ENCODE measurements at regions not wholly inside any gene's neighbourhood (a gene's known extent, or its start where the extent isn't known, plus 50 kb on each side); places are given as distances from the start of the nearest gene placed in this dataset.

- H2BK5ac ChIP-seq (ENCODE audit: low read depth, low read length, poor library complexity, severe bottlenecking) = no peak overlapping the region
- H3K9me3 ChIP-seq (ENCODE audit: control insufficient read depth, low read length) = no peaks in the 10 kb centered on the region
- H3K23ac ChIP-seq (ENCODE audit: low read length in 2 of 2) = no peak overlapping the region
- H2BK12ac ChIP-seq (ENCODE audit: low read length in 2 of 2) = no peak overlapping the region
- peaks cover 0 to 5% of the 10 kb centered on the region in 2 experiments for H3K27me3 ChIP-seq (ENCODE audit: control insufficient read depth in 1 of 2, insufficient read depth in 1 of 2, low read length in 2 of 2)
- 53% methylated on average over 4 of the region's 7 CpGs for WGBS
- no peaks in the 10 kb centered on the region for H3K36me3 ChIP-seq (ENCODE audit: control insufficient read depth in 1 of 2, insufficient read depth in 2 of 2, low read depth in 1 of 2, low read length in 2 of 2)
- no peak overlapping the region for H3K18ac ChIP-seq (ENCODE audit: low read depth in 1 of 2, low read length in 2 of 2)
- H4K91ac ChIP-seq (ENCODE audit: low read length) = no peak overlapping the region
- no peak overlapping the region for H2BK15ac ChIP-seq (ENCODE audit: low read depth, poor library complexity, severe bottlenecking)
- H3K27ac ChIP-seq (ENCODE audit: low read length, poor library complexity, severe bottlenecking) = no peak overlapping the region
- no peak overlapping the region for H3K14ac ChIP-seq (ENCODE audit: low read length in 2 of 2)
- no peak overlapping the region for H3K4me2 ChIP-seq (ENCODE audit: low read length, poor library complexity, severe bottlenecking)
- DNase-seq = no peak
- H3K4ac ChIP-seq (ENCODE audit: low read depth in 1 of 2, low read length in 2 of 2) = no peak overlapping the region
- no peak overlapping the region for H3K9ac ChIP-seq (ENCODE audit: low read length)
- H3K79me1 ChIP-seq (replicated peaks; ENCODE audit: low read length, poor library complexity, severe bottlenecking) = no peaks in the 10 kb centered on the region
- no peak overlapping the region for H4K8ac ChIP-seq (ENCODE audit: low read length)
- no peak overlapping the region for H2BK120ac ChIP-seq (ENCODE audit: low read depth, low read length)
- H2AK5ac ChIP-seq (ENCODE audit: low read length, severe bottlenecking) = no peak overlapping the region
- H3K4me3 ChIP-seq (ENCODE audit: insufficient read depth in 1 of 2, low read depth in 1 of 2, low read length in 2 of 2) = no peak overlapping the region
- H3K4me1 ChIP-seq (ENCODE audit: control insufficient read depth, insufficient read depth, low read depth, low read length) = no peaks in the 10 kb centered on the region
- H2AFZ ChIP-seq (ENCODE audit: low read depth, low read length) = no peak overlapping the region
Observed at GRCh38 chr17:12342609-12343435, 322.1 kb downstream of the MAP2K4 start.

GRCh38 chr17:12348476-12348875, 317.2 kb upstream of the MYOCD start:
- Histone ChIP-seq H3K9me3 (ENCODE audit: control insufficient read depth, low read length) (peaks cover 9% of the 10 kb centered on the region), H3K4me2 (ENCODE audit: low read length, poor library complexity, severe bottlenecking) (no peak overlapping the region), H3K9ac (ENCODE audit: low read length) (no peak overlapping the region), H3K4me3 (ENCODE audit: insufficient read depth in 1 of 2, low read depth in 1 of 2, low read length in 2 of 2) (no peak overlapping the region), H3K27me3 (ENCODE audit: control insufficient read depth in 1 of 2, insufficient read depth in 1 of 2, low read length in 2 of 2) (no peaks in the 10 kb centered on the region), H2BK5ac (ENCODE audit: low read depth, low read length, poor library complexity, severe bottlenecking) (no peak overlapping the region), H3K14ac (ENCODE audit: low read length in 2 of 2) (no peak overlapping the region), H2AK5ac (ENCODE audit: low read length, severe bottlenecking) (no peak overlapping the region), H2AFZ (ENCODE audit: low read depth, low read length) (no peak overlapping the region), H3K18ac (ENCODE audit: low read depth in 1 of 2, low read length in 2 of 2) (no peak overlapping the region), H4K8ac (ENCODE audit: low read length) (no peak overlapping the region), H2BK120ac (ENCODE audit: low read depth, low read length) (no peak overlapping the region), H3K27ac (ENCODE audit: low read length, poor library complexity, severe bottlenecking) (no peak overlapping the region), H3K4ac (ENCODE audit: low read depth in 1 of 2, low read length in 2 of 2) (no peak overlapping the region), H3K79me1 (replicated peaks; ENCODE audit: low read length, poor library complexity, severe bottlenecking) (no peaks in the 10 kb centered on the region), H3K36me3 (ENCODE audit: control insufficient read depth in 1 of 2, insufficient read depth in 2 of 2, low read depth in 1 of 2, low read length in 2 of 2) (no peaks in the 10 kb centered on the region), H4K91ac (ENCODE audit: low read length) (no peak overlapping the region), H2BK15ac (ENCODE audit: low read depth, poor library complexity, severe bottlenecking) (no peak overlapping the region), H2BK12ac (ENCODE audit: low read length in 2 of 2) (no peak overlapping the region), H3K4me1 (ENCODE audit: control insufficient read depth, insufficient read depth, low read depth, low read length) (no peaks in the 10 kb centered on the region), H3K23ac (ENCODE audit: low read length in 2 of 2) (no peak overlapping the region)
- WGBS = 16% methylated on average over 2 of the region's 2 CpGs
- DNase-seq = peak; percentile 14

GRCh38 chr17:12349297-12349696, 316.4 kb upstream of the MYOCD start:
- Histone ChIP-seq H3K14ac (ENCODE audit: low read length in 2 of 2) (no peak overlapping the region), H3K18ac (ENCODE audit: low read depth in 1 of 2, low read length in 2 of 2) (no peak overlapping the region), H3K4me2 (ENCODE audit: low read length, poor library complexity, severe bottlenecking) (peak overlapping the region; percentile 34), H4K8ac (ENCODE audit: low read length) (no peak overlapping the region), H2BK12ac (ENCODE audit: low read length in 2 of 2) (no peak overlapping the region), H2AFZ (ENCODE audit: low read depth, low read length) (no peak overlapping the region), H3K9ac (ENCODE audit: low read length) (no peak overlapping the region), H2BK5ac (ENCODE audit: low read depth, low read length, poor library complexity, severe bottlenecking) (no peak overlapping the region), H2AK5ac (ENCODE audit: low read length, severe bottlenecking) (no peak overlapping the region), H2BK15ac (ENCODE audit: low read depth, poor library complexity, severe bottlenecking) (no peak overlapping the region), H3K4me3 (ENCODE audit: insufficient read depth in 1 of 2, low read depth in 1 of 2, low read length in 2 of 2) (no peak overlapping the region), H3K27ac (ENCODE audit: low read length, poor library complexity, severe bottlenecking) (no peak overlapping the region), H3K27me3 (ENCODE audit: control insufficient read depth in 1 of 2, insufficient read depth in 1 of 2, low read length in 2 of 2) (no peaks in the 10 kb centered on the region), H4K91ac (ENCODE audit: low read length) (no peak overlapping the region), H2BK120ac (ENCODE audit: low read depth, low read length) (no peak overlapping the region), H3K9me3 (ENCODE audit: control insufficient read depth, low read length) (peaks cover 9% of the 10 kb centered on the region), H3K23ac (ENCODE audit: low read length in 2 of 2) (no peak overlapping the region), H3K79me1 (replicated peaks; ENCODE audit: low read length, poor library complexity, severe bottlenecking) (no peaks in the 10 kb centered on the region), H3K36me3 (ENCODE audit: control insufficient read depth in 1 of 2, insufficient read depth in 2 of 2, low read depth in 1 of 2, low read length in 2 of 2) (no peaks in the 10 kb centered on the region), H3K4me1 (ENCODE audit: control insufficient read depth, insufficient read depth, low read depth, low read length) (no peaks in the 10 kb centered on the region), H3K4ac (ENCODE audit: low read depth in 1 of 2, low read length in 2 of 2) (no peak overlapping the region)
- DNase-seq = no peak
- WGBS = 93% methylated on average over 1 of the region's 1 CpG

GRCh38 chr17:12352127-12352526, 313.6 kb upstream of the MYOCD start:
- H3K4me1 ChIP-seq (ENCODE audit: control insufficient read depth, insufficient read depth, low read depth, low read length) = no peaks in the 10 kb centered on the region
- H2AFZ ChIP-seq (ENCODE audit: low read depth, low read length) = no peak overlapping the region
- H2BK15ac ChIP-seq (ENCODE audit: low read depth, poor library complexity, severe bottlenecking) = no peak overlapping the region
- H3K4ac ChIP-seq (ENCODE audit: low read depth in 1 of 2, low read length in 2 of 2) = no peak overlapping the region
- H3K27ac ChIP-seq (ENCODE audit: low read length, poor library complexity, severe bottlenecking) = no peak overlapping the region
- H2AK5ac ChIP-seq (ENCODE audit: low read length, severe bottlenecking) = no peak overlapping the region
- no peaks in the 10 kb centered on the region for H3K36me3 ChIP-seq (ENCODE audit: control insufficient read depth in 1 of 2, insufficient read depth in 2 of 2, low read depth in 1 of 2, low read length in 2 of 2)
- no peak overlapping the region for H3K23ac ChIP-seq (ENCODE audit: low read length in 2 of 2)
- H2BK120ac ChIP-seq (ENCODE audit: low read depth, low read length) = no peak overlapping the region
- WGBS = 88% methylated on average over 5 of the region's 5 CpGs
- no peaks in the 10 kb centered on the region for H3K79me1 ChIP-seq (replicated peaks; ENCODE audit: low read length, poor library complexity, severe bottlenecking)
- H3K9ac ChIP-seq (ENCODE audit: low read length) = no peak overlapping the region
- no peak overlapping the region for H3K4me2 ChIP-seq (ENCODE audit: low read length, poor library complexity, severe bottlenecking)
- H3K14ac ChIP-seq (ENCODE audit: low read length in 2 of 2) = no peak overlapping the region
- no peak overlapping the region for H4K91ac ChIP-seq (ENCODE audit: low read length)
- H3K4me3 ChIP-seq (ENCODE audit: insufficient read depth in 1 of 2, low read depth in 1 of 2, low read length in 2 of 2) = no peak overlapping the region
- peaks cover 9% of the 10 kb centered on the region for H3K9me3 ChIP-seq (ENCODE audit: control insufficient read depth, low read length)
- no peak overlapping the region for H3K18ac ChIP-seq (ENCODE audit: low read depth in 1 of 2, low read length in 2 of 2)
- no peaks in the 10 kb centered on the region for H3K27me3 ChIP-seq (ENCODE audit: control insufficient read depth in 1 of 2, insufficient read depth in 1 of 2, low read length in 2 of 2)
- H2BK5ac ChIP-seq (ENCODE audit: low read depth, low read length, poor library complexity, severe bottlenecking) = no peak overlapping the region
- H2BK12ac ChIP-seq (ENCODE audit: low read length in 2 of 2) = no peak overlapping the region
- no peak overlapping the region for H4K8ac ChIP-seq (ENCODE audit: low read length)
- DNase-seq = no peak
